Ishikawa (cell line): ENCODE measurements at regions not wholly inside any gene's neighbourhood (a gene's known extent, or its start where the extent isn't known, plus 50 kb on each side); places are given as distances from the start of the nearest gene placed in this dataset.

Source experiments
- CEBPB ChIP-seq: IDR thresholded peaks from 2 replicates; pipeline ENCODE4 v1.6.1; 2012
- CREB1 ChIP-seq: IDR thresholded peaks from 2 replicates; pipeline ENCODE4 v1.6.1; 2012; ENCODE audit warnings: low read depth
- EGR1 ChIP-seq: IDR thresholded peaks from 2 replicates; pipeline ENCODE4 v1.6.1; 2012
- EP300 ChIP-seq: IDR thresholded peaks from 2 replicates; pipeline ENCODE4 v1.6.1; 2012; ENCODE audit warnings: borderline replicate concordance
- FOXM1 ChIP-seq: IDR thresholded peaks from 2 replicates; pipeline ENCODE4 v1.6.1; 2012; ENCODE audit warnings: low read depth, borderline replicate concordance
- MAX ChIP-seq: IDR thresholded peaks from 2 replicates; pipeline ENCODE4 v1.6.1; 2012
- RAD21 ChIP-seq: IDR thresholded peaks from 2 replicates; pipeline ENCODE4 v1.6.1; 2012; ENCODE audit warnings: low read depth
- REST ChIP-seq: IDR thresholded peaks from 2 replicates; pipeline ENCODE4 v1.6.1; 2012; ENCODE audit warnings: low read depth, mild to moderate bottlenecking
- TAF1 ChIP-seq: IDR thresholded peaks from 2 replicates; pipeline ENCODE4 v1.6.1; 2012; ENCODE audit warnings: low read depth, mild to moderate bottlenecking
- TCF12 ChIP-seq: IDR thresholded peaks from 2 replicates; pipeline ENCODE4 v1.6.1; 2012; ENCODE audit warnings: low read depth
- TEAD4 ChIP-seq: IDR thresholded peaks from 2 replicates; pipeline ENCODE4 v1.6.1; 2012
- YY1 ChIP-seq: IDR thresholded peaks from 2 replicates; pipeline ENCODE4 v1.6.1; 2012; ENCODE audit warnings: low read depth

GRCh38 chr3:674116-674515, 418.7 kb upstream of the CNTN6 start:
- TF ChIP-seq RAD21, result no peak
- no peak for TF ChIP-seq REST
- TF ChIP-seq CEBPB, result no peak
- TF ChIP-seq MAX, result no peak
- TF ChIP-seq TCF12, result no peak
- no peak for TF ChIP-seq EP300
- no peak for TF ChIP-seq CREB1
- no peak for TF ChIP-seq YY1
- TF ChIP-seq EGR1, result no peak
- no peak for TF ChIP-seq TAF1
- TF ChIP-seq FOXM1, result no peak
- TF ChIP-seq TEAD4, result no peak
